NCI-H748 (cell line): ENCODE measurements at regions not wholly inside any gene's neighbourhood (a gene's known extent, or its start where the extent isn't known, plus 50 kb on each side); places are given as distances from the start of the nearest gene placed in this dataset.
A peak's percentile ranks its signal among the peaks of the same experiment; 100 is the strongest.
"Not testable (repeated sequence)": the region's sequence is repeated elsewhere in the genome, so short reads cannot be mapped to it uniquely, and the experiment has no call there.

ENCODE experiments used
- DNase-seq: peaks from one replicate; lab custom pipeline; 2025; ENCODE audit not compliant: unreplicated experiment; lab: John Stamatoyannopoulos, UW

DNA sequence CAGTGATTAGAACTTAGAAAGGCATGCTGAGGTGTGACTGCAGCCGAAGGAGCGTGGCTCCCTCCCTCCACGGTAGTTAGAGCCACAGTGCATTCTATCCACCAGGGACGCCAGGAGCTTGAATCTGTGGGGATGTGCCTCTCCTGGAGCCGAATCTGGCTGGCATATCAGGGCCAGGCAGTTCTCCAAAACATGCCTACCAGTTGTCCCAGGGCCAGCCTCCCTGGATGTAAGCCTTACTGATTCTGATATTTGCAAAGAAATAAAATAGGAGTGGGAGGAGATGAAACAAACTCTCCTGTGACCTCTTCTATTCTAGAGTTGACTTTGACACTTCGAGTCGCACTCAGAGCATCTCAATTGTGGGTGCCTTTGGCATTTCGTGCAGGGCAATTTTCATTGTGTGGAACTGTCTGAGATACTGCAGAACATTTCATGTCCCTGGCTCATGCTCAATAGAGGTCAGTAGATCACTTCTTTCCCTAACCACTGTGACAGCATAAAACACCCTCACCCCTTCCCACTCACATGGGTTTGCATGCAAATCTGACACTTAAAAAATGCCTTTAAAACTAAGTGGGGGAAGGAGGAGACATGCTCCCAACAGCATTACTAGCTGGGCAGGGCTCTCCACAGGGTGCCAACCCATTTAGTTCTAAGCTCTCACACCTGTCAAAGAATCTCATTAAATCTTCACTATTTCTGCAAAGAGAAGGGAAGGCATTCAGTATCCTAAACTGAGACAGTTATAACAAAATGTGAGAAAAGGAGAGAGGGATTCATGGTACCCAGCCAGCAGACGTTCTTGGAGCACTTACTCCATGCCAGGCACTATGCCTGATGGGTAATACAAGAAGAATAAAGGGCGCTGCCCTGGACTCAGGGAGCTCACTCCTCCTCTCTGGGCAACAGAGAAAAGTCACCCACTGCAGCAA, 378.9 kb downstream of the PREX1 start:
- DNase-seq = no peak

DNA sequence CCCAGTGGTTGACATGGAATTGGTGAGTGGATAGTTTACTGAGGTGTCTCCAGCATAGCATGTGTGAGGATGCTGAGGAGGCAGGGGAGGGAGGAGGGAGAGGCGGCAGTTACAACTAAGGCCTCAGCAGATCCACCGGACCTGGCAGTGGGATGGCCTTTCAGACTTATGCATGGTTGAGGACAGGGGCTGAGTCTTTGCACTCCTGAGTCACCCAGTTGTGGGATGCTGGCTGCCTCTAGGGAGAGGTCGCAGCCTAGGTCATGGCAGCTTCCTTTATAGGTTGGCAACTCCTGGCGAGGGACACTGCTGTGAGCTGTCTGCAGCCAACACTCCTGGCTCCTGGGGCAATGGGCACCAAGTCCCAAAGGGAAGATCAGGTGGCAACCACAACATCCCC, 380.3 kb downstream of the PREX1 start:
- DNase-seq = no peak

DNA sequence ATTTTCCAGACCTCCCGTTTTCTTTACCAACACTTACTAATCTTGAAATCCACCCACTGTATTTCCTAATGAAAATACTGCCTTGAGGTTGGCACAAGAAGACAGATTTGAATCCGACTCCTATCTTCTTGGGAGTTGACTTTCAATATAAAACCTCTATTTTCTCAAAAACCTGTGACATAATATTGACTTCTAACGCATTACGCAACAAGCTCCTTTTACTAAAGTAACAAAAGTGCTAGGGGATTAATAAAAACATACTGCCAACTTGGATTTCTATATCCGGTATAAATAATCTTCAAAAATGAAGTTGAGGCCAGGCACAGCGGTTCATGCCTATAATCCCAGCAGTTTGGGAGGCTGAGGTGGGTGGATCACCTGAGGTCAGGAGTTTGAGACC, 382.0 kb downstream of the PREX1 start:
- DNase-seq = no peak

DNA sequence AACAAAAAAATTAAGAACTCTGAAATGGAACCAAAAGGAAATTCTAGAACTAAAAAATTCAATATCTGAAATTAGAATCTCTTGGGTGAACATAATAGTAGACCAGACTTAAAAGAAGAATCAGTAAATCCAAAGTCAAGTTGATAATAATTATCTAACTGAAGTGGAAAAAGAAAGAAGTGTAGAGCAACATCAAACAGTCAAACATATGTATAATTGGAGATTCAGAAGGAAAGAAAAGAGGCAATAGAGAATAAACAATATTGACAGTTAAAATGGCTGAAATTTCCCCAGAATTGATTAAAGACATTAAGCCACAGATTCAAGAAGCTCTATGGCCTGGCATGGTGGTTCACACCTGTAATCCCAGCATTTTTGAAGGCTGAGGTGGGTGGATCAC, 383.6 kb downstream of the PREX1 start:
- no peak for DNase-seq

DNA sequence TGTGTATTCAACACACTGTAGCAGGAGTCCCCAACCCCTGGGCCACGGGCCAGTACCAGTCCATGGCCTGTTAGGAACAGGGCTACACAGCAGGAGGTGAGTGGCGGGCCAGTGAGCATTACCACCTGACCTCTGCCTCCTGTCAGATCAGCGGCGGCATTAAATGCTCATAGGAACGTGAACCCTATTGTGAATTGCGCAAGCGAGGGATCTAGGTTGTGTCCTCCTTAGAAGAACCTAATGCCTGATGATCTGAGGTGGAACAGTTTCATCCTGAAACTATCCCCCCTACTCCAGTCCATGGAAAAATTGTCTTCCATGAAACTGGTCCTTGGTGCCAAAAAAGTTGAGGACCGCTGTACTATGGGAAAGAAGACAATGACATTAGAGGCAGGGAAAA, 386.9 kb downstream of the PREX1 start:
- no peak for DNase-seq

DNA sequence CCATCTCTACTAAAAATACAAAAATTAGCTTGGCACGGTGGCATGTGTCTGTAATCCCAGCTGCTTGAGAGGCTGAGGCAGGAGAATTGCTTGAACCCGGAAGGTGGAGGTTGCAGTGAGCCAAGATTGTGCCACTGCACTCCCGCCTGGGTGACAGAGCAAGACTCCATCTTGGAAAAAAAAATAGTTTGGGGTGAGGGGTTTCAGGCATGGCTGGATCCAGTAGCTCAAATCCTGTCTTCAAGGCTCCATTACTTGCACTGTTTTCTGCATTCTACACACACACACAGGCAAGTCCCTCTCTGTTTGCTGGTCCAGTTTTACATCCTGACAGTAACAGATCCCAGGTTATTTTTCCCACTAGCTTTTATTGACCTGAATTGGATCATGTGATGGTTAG, 387.5 kb downstream of the PREX1 start:
- DNase-seq = not testable (repeated sequence)

DNA sequence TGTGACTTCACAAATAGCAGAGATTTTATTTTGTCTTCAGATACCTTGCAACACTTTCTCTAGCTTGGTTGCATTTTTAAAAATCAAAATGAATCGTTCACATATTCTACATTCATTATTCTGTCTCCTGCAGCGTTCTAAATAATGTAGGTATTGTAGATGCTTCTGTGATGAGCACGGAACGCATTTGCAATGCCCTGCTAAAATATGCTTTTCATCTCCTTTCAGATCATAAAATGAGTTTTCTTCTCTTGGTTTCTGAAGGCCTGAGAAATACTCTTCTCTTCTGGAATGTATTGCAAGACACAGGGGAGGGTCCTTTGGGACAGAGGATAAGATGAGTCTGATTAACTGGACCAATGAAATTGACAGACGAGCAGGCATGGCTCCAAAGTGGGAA, 390.7 kb downstream of the PREX1 start:
- no peak for DNase-seq

DNA sequence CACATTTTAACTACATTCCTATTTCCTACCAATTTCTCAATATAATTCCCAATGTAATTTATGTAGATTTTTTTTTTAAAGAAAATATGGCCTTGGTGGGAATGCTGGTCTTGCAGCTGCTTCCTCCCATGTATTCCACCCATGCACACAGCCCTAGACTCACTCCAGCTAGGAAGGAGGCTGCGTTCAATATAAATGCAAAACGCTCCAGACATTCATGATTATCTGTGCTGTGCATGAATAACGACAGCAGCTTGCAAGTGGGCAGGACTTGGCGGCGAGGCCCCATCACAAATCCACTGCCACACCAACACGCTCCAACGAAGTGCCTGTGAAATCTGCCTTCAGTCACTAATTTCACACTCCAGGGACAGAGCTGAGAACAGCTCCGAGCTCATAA, 391.2 kb downstream of the PREX1 start:
- not testable (repeated sequence) for DNase-seq

DNA sequence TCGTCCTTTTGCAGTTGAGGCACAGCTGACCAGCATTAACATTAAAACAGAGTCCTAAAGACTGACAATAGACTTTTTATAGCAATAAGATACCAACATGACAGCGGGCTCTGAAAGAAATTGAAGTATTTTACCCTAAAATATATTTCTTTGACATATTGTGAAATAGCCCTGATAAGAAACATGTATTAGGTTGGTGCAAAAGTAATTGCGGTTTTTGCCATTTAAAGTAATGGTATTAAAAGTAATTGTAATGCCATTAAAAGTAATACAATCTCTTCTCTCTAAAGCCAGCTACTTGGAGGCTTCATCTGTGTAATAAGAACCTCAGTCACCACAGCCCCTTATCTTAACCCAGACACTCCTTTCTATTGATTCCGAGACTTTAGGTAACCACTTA, 394.6 kb downstream of the PREX1 start:
- no peak for DNase-seq

DNA sequence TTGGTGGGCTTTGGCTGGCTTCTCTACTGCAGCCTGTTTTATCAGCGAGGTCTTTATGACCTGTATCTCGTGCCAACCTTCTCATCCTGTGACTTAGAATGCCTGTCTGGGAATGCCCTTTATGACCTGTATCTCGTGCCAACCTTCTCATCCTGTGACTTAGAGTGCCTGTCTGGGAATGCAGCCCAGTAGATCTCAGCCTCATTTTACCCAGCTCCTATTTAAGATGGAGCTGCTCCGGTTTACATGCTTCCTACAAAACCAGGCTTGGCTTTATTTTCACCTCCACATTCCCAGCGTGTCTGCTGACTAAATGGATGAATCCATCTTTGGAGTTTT, 395.3 kb downstream of the PREX1 start:
- no peak for DNase-seq

DNA sequence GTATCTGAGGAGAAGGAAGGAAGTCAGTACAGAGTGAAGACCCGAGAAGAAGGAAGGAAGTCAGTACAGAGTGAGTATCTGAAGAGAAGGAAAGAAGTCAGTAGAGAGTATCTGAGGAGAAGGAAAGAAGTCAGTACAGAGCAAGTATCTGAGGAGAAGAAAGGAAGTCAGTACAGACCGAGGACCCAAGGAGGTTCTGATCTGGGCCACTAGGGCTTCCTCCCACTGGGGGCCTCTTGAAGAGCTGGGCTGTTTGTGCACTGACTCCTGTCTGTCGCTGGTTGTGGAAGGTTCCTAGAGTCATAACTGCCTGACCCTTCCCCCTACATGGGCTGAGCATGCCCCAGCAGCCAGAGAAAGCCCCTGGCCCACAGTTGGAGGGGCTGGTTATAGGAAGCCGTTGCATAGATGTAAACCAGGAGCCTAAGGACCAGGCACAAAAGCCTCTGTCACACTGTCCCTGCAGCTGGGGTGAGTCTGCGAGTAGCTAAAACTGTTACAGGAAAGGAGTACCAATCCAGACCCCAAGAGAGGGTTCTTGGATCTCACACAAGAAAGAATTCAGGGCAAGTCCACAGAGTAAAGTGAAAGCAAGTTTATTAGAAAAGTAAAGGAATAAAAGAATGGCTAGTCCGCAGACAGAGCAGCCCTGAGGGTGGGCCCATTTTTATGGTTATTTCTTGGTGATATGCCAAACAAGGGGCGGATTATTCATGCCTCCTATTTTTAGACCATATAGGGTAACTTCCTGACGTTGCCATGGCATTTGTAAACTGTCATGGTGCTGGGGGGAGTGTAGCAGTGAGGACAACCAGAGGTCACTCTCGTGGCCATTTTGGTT, 395.9 kb downstream of the PREX1 start:
- DNase-seq = no peak

DNA sequence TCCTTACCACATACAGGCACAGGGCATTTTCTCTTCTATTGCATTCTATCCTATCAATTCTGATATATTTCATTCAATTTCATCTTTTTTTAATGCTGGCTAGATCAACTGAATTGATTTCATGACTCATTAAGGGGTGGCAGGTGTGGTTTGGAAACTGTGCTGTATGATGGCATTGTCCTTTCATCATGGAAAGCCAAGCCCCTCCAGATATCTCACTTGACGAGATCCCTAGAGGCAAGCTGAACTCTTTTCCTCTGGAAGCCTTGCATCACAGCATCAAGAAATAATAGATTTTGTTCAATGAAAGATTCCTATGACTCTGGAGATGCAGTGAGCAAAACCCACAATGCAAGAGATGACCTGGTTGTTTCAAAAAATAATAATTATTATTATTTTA, 401.2 kb downstream of the PREX1 start:
- DNase-seq = no peak

DNA sequence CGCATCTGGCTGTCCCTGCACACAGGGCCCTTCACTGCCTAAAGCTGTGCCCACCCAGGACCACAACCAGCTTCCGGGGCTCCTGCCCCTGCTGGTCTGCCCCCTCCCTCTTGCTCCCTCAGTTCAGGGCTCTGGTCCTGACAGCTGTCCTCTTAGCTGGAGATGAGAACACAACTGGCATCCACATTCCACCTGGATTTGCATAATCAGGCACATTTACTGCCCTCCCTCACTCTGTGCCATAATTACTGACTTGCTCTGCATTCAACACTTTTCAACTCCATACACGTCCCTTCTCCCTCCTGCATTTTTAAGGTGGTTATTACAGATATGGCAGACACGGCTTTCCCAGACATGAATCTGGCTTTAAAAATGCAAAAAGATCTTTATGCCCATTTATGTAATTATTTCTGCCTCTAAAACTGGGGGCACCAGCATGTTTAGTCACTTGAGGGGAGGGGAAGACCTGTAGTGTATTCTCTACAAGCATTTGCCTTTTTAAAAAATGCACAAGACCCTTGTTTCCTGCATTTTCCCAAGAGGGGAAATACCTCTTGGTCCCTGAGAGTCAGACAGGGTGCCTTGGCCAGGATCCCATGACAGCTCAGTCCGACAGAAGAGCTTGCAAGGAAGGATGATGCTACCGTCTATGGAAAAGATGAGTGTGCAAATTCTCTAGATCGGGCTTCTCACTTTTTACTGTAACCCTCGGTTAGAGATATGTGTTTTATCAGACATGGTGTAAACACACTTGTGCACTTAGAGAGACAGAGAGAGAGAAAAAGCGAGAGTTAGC, 401.8 kb downstream of the PREX1 start:
- no peak for DNase-seq

DNA sequence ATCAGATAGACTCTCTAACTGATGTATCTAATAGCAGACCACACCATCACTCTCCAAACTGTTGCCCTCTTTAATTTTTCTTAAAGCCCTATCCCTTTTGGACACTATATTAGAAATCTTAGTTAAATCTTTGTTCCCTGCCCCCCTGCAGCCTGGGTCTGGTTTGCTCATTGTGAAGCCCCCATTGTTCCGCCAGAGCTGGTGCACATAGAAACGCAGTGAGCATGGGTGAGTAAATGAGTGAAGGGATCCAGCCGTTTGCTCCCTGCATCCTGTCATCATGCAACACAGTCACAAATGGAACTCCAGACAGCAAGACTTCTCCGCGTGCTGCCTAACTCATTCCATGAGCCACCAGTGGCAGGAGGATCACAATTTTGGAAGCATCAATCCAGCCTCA, 402.5 kb downstream of the PREX1 start:
- no peak for DNase-seq

DNA sequence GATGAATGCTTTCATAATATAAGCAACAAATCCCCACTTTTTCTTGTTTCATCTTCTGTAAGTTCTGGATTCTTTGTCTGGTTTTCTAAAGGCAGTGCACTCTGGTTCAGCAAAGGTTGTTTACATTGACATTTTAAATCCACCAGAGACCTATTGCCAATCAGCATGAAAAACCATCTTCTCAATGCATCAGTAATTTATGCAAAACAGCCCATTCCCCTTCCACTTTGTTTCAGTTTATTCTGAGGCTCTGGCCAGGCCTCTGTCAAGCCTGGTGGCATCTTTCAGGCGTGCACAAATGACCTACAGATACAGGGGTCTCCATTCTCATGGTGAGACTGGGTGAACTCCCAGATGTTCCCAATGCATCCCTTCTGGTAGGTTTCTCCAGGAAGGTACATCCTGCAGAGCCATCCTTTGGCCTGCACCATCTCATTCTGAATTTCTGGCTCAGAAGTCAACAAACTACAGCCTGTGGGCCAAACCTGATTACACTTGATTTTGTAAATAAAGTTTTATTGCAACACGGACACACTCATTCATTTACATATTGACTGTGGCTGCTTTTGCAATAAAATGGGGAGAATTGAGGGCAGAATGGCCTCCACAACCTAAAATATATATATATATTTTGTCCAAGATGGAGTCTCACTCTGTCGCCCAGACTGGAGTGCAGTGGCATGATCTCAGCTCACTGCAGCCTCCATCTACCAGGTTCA, 405.4 kb downstream of the PREX1 start:
- no peak for DNase-seq

DNA sequence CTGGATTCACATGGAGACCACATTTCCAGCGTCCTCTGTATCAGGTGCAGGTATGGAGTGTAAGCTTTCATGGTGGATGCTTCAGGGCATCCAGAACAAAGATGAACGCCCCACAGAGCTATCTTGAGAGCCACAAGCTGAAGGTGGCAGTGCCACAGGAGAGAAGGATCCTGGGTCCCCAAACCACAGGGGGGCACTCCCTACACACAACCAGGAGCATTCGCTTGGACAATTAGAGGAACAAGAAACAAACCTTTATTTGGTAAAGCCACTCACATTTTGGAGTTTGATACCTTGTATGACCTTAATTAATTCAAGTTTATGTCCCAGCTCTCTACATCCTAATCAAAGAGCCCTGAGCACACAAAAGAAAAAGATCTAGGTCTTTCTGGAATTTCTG, 406.3 kb downstream of the PREX1 start:
- no peak for DNase-seq

DNA sequence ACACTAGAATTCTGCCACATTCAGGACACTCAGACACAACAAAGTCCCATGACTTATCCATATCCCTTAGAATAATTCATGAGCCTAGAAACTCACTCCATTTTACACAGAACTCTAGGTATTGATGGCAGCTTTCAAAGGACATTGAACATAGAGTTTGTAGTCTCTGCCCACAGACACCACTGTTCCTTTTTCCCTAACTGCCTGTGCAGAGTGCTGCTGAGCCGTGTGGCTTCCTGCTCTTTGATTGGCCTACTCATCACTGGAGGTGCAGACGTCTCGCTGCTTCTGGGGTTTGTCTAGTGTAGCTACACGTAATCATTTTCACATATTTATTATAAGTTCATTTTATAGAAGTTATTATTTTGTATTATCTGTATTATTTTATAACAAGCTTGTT, 407.6 kb downstream of the PREX1 start:
- no peak for DNase-seq

DNA sequence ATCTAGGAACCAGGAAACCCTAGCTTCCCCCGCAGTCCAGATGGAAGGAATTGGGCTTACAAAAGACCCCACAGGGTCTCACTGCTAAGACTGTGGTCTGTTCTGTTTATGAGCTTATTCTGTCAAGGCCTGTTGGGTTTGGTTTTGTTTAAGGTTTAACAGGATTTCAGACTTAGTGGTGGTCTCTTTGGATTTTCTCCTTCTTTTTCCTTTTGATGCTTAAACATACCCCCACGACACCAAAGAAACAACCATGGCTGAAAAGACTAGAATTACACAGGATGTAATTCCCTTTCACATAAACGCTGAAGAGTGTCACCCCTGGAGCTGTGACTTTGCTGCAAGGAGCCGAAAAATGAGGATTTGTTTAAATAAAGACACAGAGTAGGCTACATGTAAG, 408.6 kb downstream of the PREX1 start:
- no peak for DNase-seq

DNA sequence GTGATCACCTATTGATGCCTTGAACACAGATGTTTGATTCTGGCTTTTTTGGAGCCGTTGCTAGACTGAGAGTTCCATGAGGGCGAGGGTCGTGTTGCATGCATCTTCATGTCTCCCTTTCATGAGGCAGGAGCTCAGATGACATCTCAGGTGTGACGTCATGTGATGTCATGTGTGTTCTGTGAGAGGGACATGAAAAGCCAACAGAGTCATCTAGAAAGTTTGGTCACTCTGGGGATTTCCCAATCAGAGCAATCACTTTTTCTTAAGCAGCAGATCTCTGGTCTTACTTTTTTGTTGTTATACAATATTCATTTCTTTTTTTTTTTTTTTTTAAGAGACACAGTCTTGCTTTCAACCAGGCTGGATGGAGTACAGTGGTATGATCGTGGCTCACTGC, 411.8 kb downstream of the PREX1 start:
- DNase-seq = no peak

DNA sequence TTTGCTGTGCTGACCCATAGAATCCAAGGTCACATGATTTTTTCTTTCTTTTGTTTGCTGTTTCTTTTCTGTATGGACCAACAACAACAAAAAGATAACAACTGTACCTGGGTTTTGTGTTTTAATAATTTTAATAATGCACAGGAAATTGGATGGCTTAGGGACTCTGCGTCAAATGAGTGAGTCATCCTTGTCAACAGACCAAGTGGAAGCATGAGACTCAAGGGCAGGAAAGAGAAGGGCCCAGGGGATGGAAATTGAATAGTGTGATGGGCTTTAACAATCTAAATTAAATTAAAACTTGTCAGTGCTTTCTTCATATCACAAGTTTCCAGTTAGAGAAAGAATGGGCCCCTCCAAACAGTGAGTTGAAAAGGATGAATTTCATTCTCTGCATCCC, 413.0 kb downstream of the PREX1 start:
- DNase-seq = peak; percentile 34
